ENCODE measurements at regions not wholly inside any gene's neighbourhood (a gene's known extent, or its start where the extent isn't known, plus 50 kb on each side); places are given as distances from the start of the nearest gene placed in this dataset.

- no peak for ATAC-seq
- TF ChIP-seq CREB5 (CRISPR knock-in tag; IDR thresholded peaks at IDR 0.05; ENCODE audit: low read depth) (no peak), POU6F1 (CRISPR knock-in tag; IDR thresholded peaks at IDR 0.05; ENCODE audit: borderline replicate concordance, low read depth) (no peak), ARNTL (CRISPR knock-in tag; IDR thresholded peaks at IDR 0.05; ENCODE audit: borderline replicate concordance, low read depth) (no peak), TSHZ2 (CRISPR knock-in tag; IDR thresholded peaks at IDR 0.05) (no peak), GLIS3 (CRISPR knock-in tag; IDR thresholded peaks at IDR 0.05) (no peak), TCF4 (CRISPR knock-in tag; IDR thresholded peaks at IDR 0.05; ENCODE audit: borderline replicate concordance) (no peak), CSRNP3 (CRISPR knock-in tag; IDR thresholded peaks at IDR 0.05) (no peak), ZC3H10 (CRISPR knock-in tag; IDR thresholded peaks at IDR 0.05) (no peak), ZNF565 (CRISPR knock-in tag; conservative IDR thresholded peaks at IDR 0.05; ENCODE audit: low read depth) (no peak), PPARA (CRISPR knock-in tag; IDR thresholded peaks at IDR 0.05; ENCODE audit: borderline replicate concordance) (no peak), OSR1 (CRISPR knock-in tag; IDR thresholded peaks at IDR 0.05) (no peak), BACH2 (CRISPR knock-in tag; IDR thresholded peaks at IDR 0.05; ENCODE audit: borderline replicate concordance) (no peak)
These were observed 247.8 kb upstream of the ALCAM start for GRCh38 chr3:105118905-105119304.

- TF ChIP-seq TCF4 (CRISPR knock-in tag; IDR thresholded peaks at IDR 0.05; ENCODE audit: borderline replicate concordance) (no peak), CSRNP3 (CRISPR knock-in tag; IDR thresholded peaks at IDR 0.05) (no peak), ZNF70 (CRISPR knock-in tag; IDR thresholded peaks at IDR 0.05) (no peak), POU6F1 (CRISPR knock-in tag; IDR thresholded peaks at IDR 0.05; ENCODE audit: borderline replicate concordance, low read depth) (no peak), CREB5 (CRISPR knock-in tag; IDR thresholded peaks at IDR 0.05; ENCODE audit: low read depth) (no peak), CSDC2 (CRISPR knock-in tag; IDR thresholded peaks at IDR 0.05) (no peak), PPARA (CRISPR knock-in tag; IDR thresholded peaks at IDR 0.05; ENCODE audit: borderline replicate concordance) (no peak), ZFP3 (CRISPR knock-in tag; IDR thresholded peaks at IDR 0.05) (no peak), ARNTL (CRISPR knock-in tag; IDR thresholded peaks at IDR 0.05; ENCODE audit: borderline replicate concordance, low read depth) (no peak), RARB (CRISPR knock-in tag; IDR thresholded peaks at IDR 0.05) (no peak), ZFP30 (CRISPR knock-in tag; IDR thresholded peaks at IDR 0.05) (no peak), ZNF8 (CRISPR knock-in tag; IDR thresholded peaks at IDR 0.05) (no peak), SNAI2 (CRISPR knock-in tag; IDR thresholded peaks at IDR 0.05) (no peak), BACH2 (CRISPR knock-in tag; IDR thresholded peaks at IDR 0.05; ENCODE audit: borderline replicate concordance) (no peak), TOX (CRISPR knock-in tag; IDR thresholded peaks at IDR 0.05; ENCODE audit: borderline replicate concordance) (no peak)
- ATAC-seq = no peak
These were observed 246.8 kb upstream of the ALCAM start for GRCh38 chr3:105119801-105120340.
